GM23338 (cell line): ENCODE measurements at regions not wholly inside any gene's neighbourhood (a gene's known extent, or its start where the extent isn't known, plus 50 kb on each side); places are given as distances from the start of the nearest gene placed in this dataset.

Source experiments
- CREB1 ChIP-seq: fragments of 250-450 bp; sonication (Bioruptor Pico); IDR thresholded peaks from 2 replicates; pipeline ENCODE4 v1.5.0; 2020; ENCODE audit warnings: low read depth, mild to moderate bottlenecking, moderate library complexity
- CTCF ChIP-seq, 2 experiments: fragments of 200-600 bp in 1 of 2; sonication (generic) in 1 of 2; conservative IDR thresholded peaks; 2 replicates each; pipeline versions ENCODE4 v1.5.1 to v1.6.1; 2016 to 2017; ENCODE audit warnings: antibody characterized with exemption in 2 of 2, low read depth in 2 of 2, mild to moderate bottlenecking in 2 of 2, moderate library complexity in 1 of 2
- ETS1 ChIP-seq: IDR thresholded peaks from 2 replicates; pipeline ENCODE4 v1.6.1; 2016; ENCODE audit warnings: antibody characterized with exemption
- EZH2 ChIP-seq: fragments of 200-600 bp; sonication (generic); IDR thresholded peaks from one replicate; pipeline ENCODE4 v1.8.0; 2017; ENCODE audit warnings: antibody characterized with exemption, mild to moderate bottlenecking, low read depth; ENCODE audit not compliant: unreplicated experiment
- EZH2phosphoT487 ChIP-seq: fragments of 200-600 bp; sonication (generic); IDR thresholded peaks from one replicate; pipeline ENCODE4 v1.8.1; 2018; ENCODE audit warnings: antibody characterized with exemption; ENCODE audit not compliant: unreplicated experiment
- JUNB ChIP-seq: IDR thresholded peaks from one replicate; pipeline ENCODE4 v1.6.1; 2016; ENCODE audit warnings: antibody characterized with exemption; ENCODE audit not compliant: unreplicated experiment
- NANOG ChIP-seq: IDR thresholded peaks from 2 replicates; pipeline ENCODE4 v1.6.1; 2016; ENCODE audit warnings: antibody characterized with exemption, borderline replicate concordance
- POLR2AphosphoS5 ChIP-seq: IDR thresholded peaks from 2 replicates; pipeline ENCODE4 v1.6.1; 2016; ENCODE audit warnings: antibody characterized with exemption, low read depth
- STAT1 ChIP-seq: IDR thresholded peaks from one replicate; pipeline ENCODE4 v1.6.1; 2016; ENCODE audit warnings: antibody characterized with exemption; ENCODE audit not compliant: unreplicated experiment
- ZNF114 ChIP-seq: fragments of 250-450 bp; sonication (Bioruptor Pico); IDR thresholded peaks from 2 replicates; pipeline ENCODE4 v1.5.0; 2020; ENCODE audit warnings: mild to moderate bottlenecking, moderate library complexity

GRCh38 chr12:114018669-114019068 lies 52.5 kb upstream of the RBM19 start (continued):
- TF ChIP-seq CTCF (conservative IDR thresholded peaks at IDR 0.05; ENCODE audit: low read depth in 2 of 2) (no peak), JUNB (no peak), EZH2phosphoT487 (no peak), ZNF114 (CRISPR knock-in tag) (no peak), EZH2 (no peak), NANOG (no peak), ETS1 (no peak), STAT1 (no peak), CREB1 (CRISPR knock-in tag) (no peak), POLR2AphosphoS5 (no peak)
